ENCODE measurements at regions not wholly inside any gene's neighbourhood (a gene's known extent, or its start where the extent isn't known, plus 50 kb on each side); places are given as distances from the start of the nearest gene placed in this dataset.

GRCh38 chr19:13573056-13573667 is 66.9 kb upstream of the CACNA1A start:
- no peak for TF ChIP-seq POLR2A (IDR thresholded peaks at IDR 0.05; ENCODE audit: low read depth, low read length)
- TF ChIP-seq TAF1 (IDR thresholded peaks at IDR 0.05; ENCODE audit: low read depth, low read length): no peak
- no peak for TF ChIP-seq POLR2AphosphoS5 (IDR thresholded peaks at IDR 0.05; ENCODE audit: low read depth, low read length)
- TF ChIP-seq PAX5 (IDR thresholded peaks at IDR 0.05; ENCODE audit: insufficient read depth, low read length, severe bottlenecking): no peak
- no peak for TF ChIP-seq SPI1 (IDR thresholded peaks at IDR 0.05; ENCODE audit: low read depth, low read length)
- no peak for TF ChIP-seq POU2F2 (IDR thresholded peaks at IDR 0.05; ENCODE audit: low read depth, low read length)

Measured in GM12891 (cell line).